ENCODE measurements at regions not wholly inside any gene's neighbourhood (a gene's known extent, or its start where the extent isn't known, plus 50 kb on each side); places are given as distances from the start of the nearest gene placed in this dataset.

DNA sequence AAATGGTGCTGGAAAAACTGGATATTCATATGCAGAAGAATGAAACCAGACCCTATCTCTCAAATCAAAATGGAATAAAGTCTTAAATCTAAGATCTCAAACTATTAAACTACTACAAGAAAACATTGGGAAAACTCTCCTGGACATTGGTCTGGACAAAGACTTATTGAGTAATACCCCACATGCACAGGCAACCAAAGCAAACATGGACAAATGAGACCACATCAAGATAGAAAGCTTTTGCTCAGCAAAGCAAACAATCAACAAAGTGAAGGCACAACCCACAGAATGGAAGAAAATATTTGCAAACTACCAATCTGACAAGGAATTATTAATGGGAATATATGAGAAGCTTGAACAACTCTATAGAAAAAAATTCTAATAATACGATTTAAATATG lies 284.4 kb upstream of the FGF16 start:
- no peaks in the 10 kb centered on the region for H3K4me1 ChIP-seq (replicated peaks in 1 of 2)
- WGBS, 4 donors: 70 to 89% (median 83%) methylated on average over 1 of the region's 1 CpG
- no peak for DNase-seq
- intact Hi-C loops (cut with DNase I): no loop called here
- no peak overlapping the region for H3K4me3 ChIP-seq
- no peaks in the 10 kb centered on the region for H3K36me3 ChIP-seq (replicated peaks in 1 of 2)
- no peak for TF ChIP-seq POLR2A (IDR thresholded peaks at IDR 0.05)
- TF ChIP-seq CTCF (IDR thresholded peaks at IDR 0.05): no peak
- H3K27ac ChIP-seq: no peak overlapping the region
- H3K9me3 ChIP-seq (replicated peaks in 1 of 3): no peaks in the 10 kb centered on the region
- H3K27me3 ChIP-seq: peaks cover 4% of the 10 kb centered on the region

- intact Hi-C loops (cut with DNase I): no loop called here
- H3K27me3 ChIP-seq: peaks cover 4% of the 10 kb centered on the region
- no peaks in the 10 kb centered on the region for H3K36me3 ChIP-seq (replicated peaks in 1 of 2)
- peak in 3 of 7 donors; percentile 3 to 23 (median 9) for DNase-seq
- 4 to 23% (median 22%) methylated on average over 1 of the region's 1 CpG; no CpG with 5 or more reads in 1 of the 4 donors for WGBS, 4 donors
- TF ChIP-seq POLR2A (IDR thresholded peaks at IDR 0.05) (no peak), CTCF (IDR thresholded peaks at IDR 0.05) (no peak)
- no peak overlapping the region for H3K27ac ChIP-seq
- H3K4me3 ChIP-seq: no peak overlapping the region
- H3K4me1 ChIP-seq (replicated peaks in 1 of 2): no peaks in the 10 kb centered on the region
- no peaks in the 10 kb centered on the region for H3K9me3 ChIP-seq (replicated peaks in 1 of 3)
Observed at GRCh38 chrX:77167993-77168392, 279.2 kb upstream of the FGF16 start.

DNA sequence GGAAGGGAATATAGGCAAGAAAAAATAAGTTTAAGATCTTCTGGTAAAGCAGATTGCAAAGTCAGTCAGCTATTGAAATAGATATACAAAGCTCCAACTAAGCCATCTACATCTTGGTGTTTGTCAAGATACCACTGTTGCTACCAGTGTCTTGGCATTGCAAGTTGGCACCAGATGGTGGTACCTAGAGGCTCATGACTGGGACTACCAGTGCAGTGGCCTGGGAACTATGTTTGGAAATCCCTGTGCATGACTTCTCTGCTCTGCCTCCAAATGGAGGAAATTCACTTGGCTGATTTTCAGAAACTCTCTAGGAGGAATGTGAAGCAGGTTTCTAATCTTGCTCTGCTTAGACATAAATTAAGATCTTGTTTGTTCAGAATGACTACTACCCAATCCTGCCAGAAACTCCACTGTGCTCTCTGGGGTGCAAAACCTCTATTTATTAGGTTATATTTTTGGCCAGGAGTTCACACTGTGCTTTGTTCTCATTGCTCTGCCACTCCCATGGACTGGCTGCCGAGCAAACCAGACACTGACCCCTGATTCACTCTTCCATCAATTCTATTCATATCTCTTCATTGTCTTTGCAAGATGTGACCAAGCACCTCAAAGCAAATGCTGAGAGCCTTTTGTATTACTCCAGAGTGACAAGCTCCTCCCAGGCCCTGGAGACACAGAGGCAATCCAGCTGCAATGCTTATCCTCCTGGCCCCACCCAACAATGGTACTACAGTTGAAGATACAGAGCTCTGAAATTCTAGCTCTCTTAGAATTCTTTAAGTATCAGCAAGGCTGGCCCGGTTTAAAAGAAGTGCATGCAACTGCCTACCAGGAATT lies 272.3 kb upstream of the FGF16 start:
- 45 to 59% (median 50%) methylated on average over 1 to 2 of the region's 2 CpGs for WGBS, 4 donors
- intact Hi-C loops (cut with DNase I): no loop called here
- no peak overlapping the region for H3K4me3 ChIP-seq
- H3K27me3 ChIP-seq: no peaks in the 10 kb centered on the region
- H3K27ac ChIP-seq: no peak overlapping the region
- TF ChIP-seq CTCF (IDR thresholded peaks at IDR 0.05) (no peak), POLR2A (IDR thresholded peaks at IDR 0.05) (no peak)
- no peaks in the 10 kb centered on the region for H3K36me3 ChIP-seq (replicated peaks in 1 of 2)
- no peak for DNase-seq
- no peaks in the 10 kb centered on the region for H3K9me3 ChIP-seq (replicated peaks in 1 of 3)
- no peaks in the 10 kb centered on the region for H3K4me1 ChIP-seq (replicated peaks in 1 of 2)

DNA sequence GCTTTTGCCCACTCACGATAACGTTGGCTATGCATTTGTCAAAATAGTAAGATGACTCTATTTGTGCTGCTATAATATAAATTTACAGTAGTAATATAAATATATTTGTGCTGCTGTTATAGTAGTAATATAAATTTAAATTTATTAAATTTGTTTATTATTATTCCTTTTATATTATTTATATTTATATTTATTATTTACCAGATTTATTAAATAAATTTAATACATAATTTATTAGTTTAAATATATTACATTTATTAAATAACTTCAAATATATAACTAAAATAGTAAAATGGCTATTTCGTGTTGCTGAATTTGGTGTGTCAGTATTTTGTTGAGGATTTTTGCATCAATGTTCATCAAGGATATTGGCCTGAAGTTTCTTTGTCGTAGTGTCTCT lies 246.5 kb upstream of the FGF16 start:
- no peak for DNase-seq
- no peaks in the 10 kb centered on the region for H3K4me1 ChIP-seq (replicated peaks in 1 of 2)
- WGBS, 4 donors: 70 to 83% (median 77%) methylated on average over 4 of the region's 4 CpGs
- no peak overlapping the region for H3K27ac ChIP-seq
- no peak overlapping the region for H3K4me3 ChIP-seq
- no peaks in the 10 kb centered on the region for H3K9me3 ChIP-seq (replicated peaks in 1 of 3)
- H3K27me3 ChIP-seq: no peaks in the 10 kb centered on the region
- no peaks in the 10 kb centered on the region for H3K36me3 ChIP-seq (replicated peaks in 1 of 2)
- intact Hi-C loops (cut with DNase I): no loop called here
- no peak for TF ChIP-seq CTCF (IDR thresholded peaks at IDR 0.05)
- no peak for TF ChIP-seq POLR2A (IDR thresholded peaks at IDR 0.05)

All from adrenal gland (tissue), 9 donors.